Thyroid gland (tissue), 4 donors: ENCODE measurements at regions not wholly inside any gene's neighbourhood (a gene's known extent, or its start where the extent isn't known, plus 50 kb on each side); places are given as distances from the start of the nearest gene placed in this dataset.

ENCODE experiments used
- CTCF ChIP-seq, 6 experiments: fragments of 200-600 bp in 3 of 6; fragments of 450-650 bp in 3 of 6; sonication (generic) in 3 of 6; IDR thresholded peaks; one replicate each; pipeline ENCODE4 v1.5.1; 2016 to 2019; ENCODE audit warnings: antibody characterized with exemption in 6 of 6, mild to moderate bottlenecking in 2 of 6, inconsistent platforms in 1 of 6, moderate library complexity in 1 of 6
- POLR2A ChIP-seq, 2 donors: fragments of 450-650 bp; IDR thresholded peaks; one replicate each; pipeline ENCODE4 v1.6.1; 2017; ENCODE audit warnings: antibody characterized with exemption in 2 of 2, mild to moderate bottlenecking in 2 of 2, moderate library complexity in 1 of 2

- TF ChIP-seq CTCF (IDR thresholded peaks at IDR 0.05) = no peak
- no peak for TF ChIP-seq POLR2A (IDR thresholded peaks at IDR 0.05)
Measured at GRCh38 chr7:91566402-91566732, 302.1 kb downstream of the FZD1 start.
